ENCODE measurements at regions not wholly inside any gene's neighbourhood (a gene's known extent, or its start where the extent isn't known, plus 50 kb on each side); places are given as distances from the start of the nearest gene placed in this dataset.
A peak's percentile ranks its signal among the peaks of the same experiment; 100 is the strongest.

GRCh38 chr16:85330694-85331188 is 218.5 kb upstream of the CIBAR2 start:
- TF ChIP-seq EZH2 (IDR thresholded peaks at IDR 0.05; ENCODE audit: low read depth), result no peak
- TF ChIP-seq CTCF (conservative IDR thresholded peaks at IDR 0.05), result peak; percentile 52; the same call in 1 of the 2 replicates

All from PC-9 (cell line).